B cell (primary cell): ENCODE measurements at regions not wholly inside any gene's neighbourhood (a gene's known extent, or its start where the extent isn't known, plus 50 kb on each side); places are given as distances from the start of the nearest gene placed in this dataset.

Experiments
- ATAC-seq: fragments of 200-7000 bp; cut with Tn5 transposase; one replicate; pipeline ENCODE4 v1.10.0; 2021; ENCODE audit warnings: low read depth, mild to moderate bottlenecking, moderate number of reproducible peaks, moderate library complexity
- CTCF ChIA-PET: fragments of 350-600 bp; sonication (Branson Sonifier 250); formaldehyde crosslinking; loops from one replicate; lab custom pipeline; 2021; ENCODE audit warnings: antibody characterized with exemption, inconsistent platforms; lab: Charles Lee
- POLR2A ChIA-PET: fragments of 350-600 bp; sonication (Branson Sonifier 250); formaldehyde crosslinking; loops from one replicate; lab custom pipeline; 2021; ENCODE audit warnings: antibody characterized with exemption; lab: Charles Lee
- DNase-seq: peaks from one replicate; pipeline ENCODE4 v3.0.0; 2013
- H2AFZ ChIP-seq: 2 replicates; pipeline ENCODE4 v1.6.1; 2012; ENCODE audit warnings: mild to moderate bottlenecking, low read depth, low read length; ENCODE audit not compliant: insufficient read depth, poor library complexity, severe bottlenecking
- H3K27ac ChIP-seq, 2 donors: 1 replicate in 1 of 2; 2 replicates in 1 of 2; pipeline ENCODE4 v1.5.1; 2012 to 2013; ENCODE audit warnings: low read length in 2 of 2, mild to moderate bottlenecking in 2 of 2, moderate library complexity in 1 of 2
- H3K27me3 ChIP-seq, 4 experiments: fragments of 200-600 bp in 1 of 4; sonication (generic) in 1 of 4; replicated peaks in 1 of 4; 1 replicate in 2 of 4; 2 replicates in 2 of 4; pipeline versions ENCODE4 v1.6.1 to v1.7.0; 2013 to 2016; ENCODE audit warnings: low read length in 3 of 4, mild to moderate bottlenecking in 2 of 4, mixed read lengths in 1 of 4, moderate library complexity in 1 of 4; ENCODE audit not compliant: insufficient read depth in 4 of 4, control insufficient read depth in 3 of 4; ENCODE audit errors: control extremely low read depth in 1 of 4
- H3K36me3 ChIP-seq, 2 experiments: replicated peaks in 1 of 2; 1 replicate in 1 of 2; 2 replicates in 1 of 2; pipeline versions ENCODE4 v1.6.1 to v1.7.1; 2013; ENCODE audit warnings: low read length in 1 of 2; ENCODE audit not compliant: insufficient read depth in 2 of 2, control insufficient read depth in 1 of 2; ENCODE audit errors: control extremely low read depth in 1 of 2, extremely low read depth in 1 of 2
- H3K4me1 ChIP-seq, 2 donors: fragments of 200-600 bp in 1 of 2; sonication (generic) in 1 of 2; 1 replicate in 1 of 2; 2 replicates in 1 of 2; pipeline versions ENCODE4 v1.5.1 to v1.6.1; 2013 to 2017; ENCODE audit warnings: low read length in 2 of 2; ENCODE audit not compliant: control insufficient read depth in 2 of 2, insufficient read depth in 2 of 2
- H3K4me2 ChIP-seq: replicated peaks from 2 replicates; pipeline ENCODE3; 2012; ENCODE audit warnings: mild to moderate bottlenecking, low read depth, low read length; ENCODE audit not compliant: poor library complexity, severe bottlenecking
- H3K4me3 ChIP-seq, 5 experiments: fragments of 200-600 bp in 1 of 5; sonication (generic) in 1 of 5; 1 replicate in 3 of 5; 2 replicates in 2 of 5; pipeline versions ENCODE4 v1.5.1 to v1.7.0; 2011 to 2016; ENCODE audit warnings: low read length in 4 of 5, mild to moderate bottlenecking in 4 of 5, low read depth in 2 of 5, control low read depth in 1 of 5, moderate library complexity in 1 of 5; ENCODE audit not compliant: insufficient read depth in 1 of 5; ENCODE audit errors: control extremely low read depth in 1 of 5, extremely low read depth in 1 of 5
- H3K79me2 ChIP-seq: fragments of 200-600 bp; sonication (generic); one replicate; pipeline ENCODE4 v1.6.0; 2016; ENCODE audit warnings: low read length; ENCODE audit not compliant: control insufficient read depth, insufficient read depth
- H3K9ac ChIP-seq: fragments of 200-600 bp; sonication (generic); 2 replicates; pipeline ENCODE4 v1.6.1; 2017; ENCODE audit warnings: mild to moderate bottlenecking, low read length, moderate library complexity
- H3K9me3 ChIP-seq, 3 donors: one replicate each; pipeline versions ENCODE4 v1.6.1 to v1.7.1; 2013; ENCODE audit warnings: low read length in 2 of 3; ENCODE audit not compliant: control insufficient read depth in 2 of 3, insufficient read depth in 1 of 3; ENCODE audit errors: control extremely low read depth in 1 of 3
- H4K20me1 ChIP-seq: 2 replicates; pipeline ENCODE4 v1.6.0; 2012; ENCODE audit warnings: mild to moderate bottlenecking, low read length; ENCODE audit not compliant: insufficient read depth, control insufficient read depth, poor library complexity, severe bottlenecking
- H3K27ac Mint-ChIP-seq: one replicate; pipeline ENCODE4 v1.8.0; 2021; ENCODE audit warnings: mixed read lengths
- H3K27me3 Mint-ChIP-seq: one replicate; pipeline ENCODE4 v1.8.0; 2021; ENCODE audit warnings: mixed read lengths
- H3K4me1 Mint-ChIP-seq: one replicate; pipeline ENCODE4 v1.8.0; 2021; ENCODE audit warnings: mixed read lengths
- H3K4me3 Mint-ChIP-seq: one replicate; pipeline ENCODE4 v1.8.0; 2021; ENCODE audit warnings: mixed read lengths
- H3K9me3 Mint-ChIP-seq: one replicate; pipeline ENCODE4 v1.8.0; 2022; ENCODE audit warnings: mixed read lengths; ENCODE audit not compliant: insufficient read depth
- EZH2 ChIP-seq: IDR thresholded peaks from 2 replicates; pipeline ENCODE4 v1.6.1; 2012; ENCODE audit warnings: borderline replicate concordance, low read depth, mild to moderate bottlenecking, moderate library complexity, low read length; ENCODE audit not compliant: insufficient read depth, poor library complexity, severe bottlenecking
- WGBS: methylation state at CpG from one replicate; pipeline ENCODE4 v1.1.5; 2013; ENCODE audit warnings: missing lambda C conversion rate; ENCODE audit not compliant: insufficient coverage; 5-methylcytosine and 5-hydroxymethylcytosine counted together
- intact Hi-C: fragments of 100-400 bp; cut with micrococcal nuclease; formaldehyde crosslinking; loops from one replicate; pipeline ENCODE4 v1.10.0; 2022
- TF ChIP-seq, protein P1 (sequence below): fragments of 200-600 bp; IDR thresholded peaks from one replicate; pipeline ENCODE4 v1.8.0; 2022; ENCODE audit warnings: antibody characterized with exemption, mild to moderate bottlenecking

DNA sequence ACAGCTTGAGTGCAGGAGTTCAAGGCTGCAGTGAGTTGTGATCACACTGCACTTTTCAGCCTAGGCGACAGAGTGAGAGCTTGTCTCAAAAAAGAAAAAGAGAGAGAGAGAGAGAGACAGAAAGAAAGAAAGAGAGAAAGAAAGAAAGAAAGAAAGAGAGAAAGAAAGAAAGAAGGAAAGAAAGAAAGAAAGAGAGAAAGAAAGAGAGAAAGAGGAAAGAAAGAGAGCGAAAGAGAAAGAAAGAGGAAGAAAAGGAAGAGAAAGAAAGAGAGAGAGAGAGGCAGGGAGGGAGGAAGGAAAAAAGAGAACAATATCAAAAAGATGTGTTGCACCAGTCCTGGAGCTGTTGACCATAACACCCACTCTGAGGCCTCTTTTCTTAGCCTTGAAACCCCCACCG, 89.8 kb upstream of the MBOAT2 start:
- CTCF ChIA-PET: no interaction called here

DNA sequence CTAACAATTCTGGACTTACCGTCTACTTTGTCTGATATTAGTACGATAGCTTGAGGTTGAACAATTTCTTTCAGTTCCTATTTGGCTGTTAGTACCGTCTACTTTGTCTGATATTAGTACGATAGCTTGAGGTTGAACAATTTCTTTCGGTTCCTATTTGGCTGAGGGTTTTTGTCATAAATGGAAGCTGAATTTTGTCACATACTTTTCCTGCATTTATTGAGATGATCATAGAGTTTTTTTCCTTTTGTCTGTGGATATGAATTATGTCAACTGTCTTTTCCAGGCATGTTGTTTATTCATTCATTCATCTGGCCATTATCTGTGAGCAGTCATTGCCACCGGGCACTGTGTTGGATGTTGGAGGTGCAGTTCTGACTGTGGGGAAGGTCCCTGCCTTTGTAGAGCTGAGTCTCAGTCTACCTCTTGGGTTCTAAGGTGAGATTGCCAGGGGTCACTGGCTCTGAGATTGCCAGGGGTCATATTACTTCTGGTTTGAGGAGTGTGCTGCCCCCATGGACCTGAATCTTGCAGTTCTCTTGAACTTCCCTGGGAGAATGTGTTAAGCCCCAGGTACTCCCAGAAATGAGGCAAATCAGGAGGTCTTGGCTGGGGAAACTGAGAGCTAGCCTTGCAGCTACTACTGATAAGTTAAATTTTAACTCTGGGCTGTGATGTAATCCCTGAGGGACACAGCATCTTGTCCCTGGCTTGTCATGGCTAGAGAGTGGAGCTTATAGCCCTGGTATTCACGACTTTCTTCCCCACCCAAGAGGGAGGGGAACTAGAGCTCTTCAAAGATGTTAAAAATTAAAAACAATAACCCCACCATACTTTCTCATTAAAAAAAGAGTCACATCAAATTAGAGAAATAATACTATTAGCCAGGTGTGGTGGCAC, 89.1 kb upstream of the MBOAT2 start:
- Histone ChIP-seq H3K27ac (no peak overlapping the region), H2AFZ (no peak overlapping the region), H3K4me3 (no peak overlapping the region), H3K36me3 (no peaks in the 10 kb centered on the region), H3K79me2 (no peaks in the 10 kb centered on the region), H3K4me2 (no peak overlapping the region), H3K4me1 (no peaks in the 10 kb centered on the region), H3K9me3 (peaks cover 0 to 7% (median 0%) of the 10 kb centered on the region in 3 donors), H3K27me3 (peaks cover 0 to 6% (median 2%) of the 10 kb centered on the region in 4 experiments), H3K9ac (no peak overlapping the region), H4K20me1 (no peaks in the 10 kb centered on the region)
- intact Hi-C loops: no loop called here
- no peak overlapping the region for H3K27ac Mint-ChIP-seq
- H3K4me1 Mint-ChIP-seq: peaks cover 6% of the 10 kb centered on the region
- ChIA-PET CTCF (no interaction called here), POLR2A (no interaction called here)
- TF ChIP-seq, protein P1, sequence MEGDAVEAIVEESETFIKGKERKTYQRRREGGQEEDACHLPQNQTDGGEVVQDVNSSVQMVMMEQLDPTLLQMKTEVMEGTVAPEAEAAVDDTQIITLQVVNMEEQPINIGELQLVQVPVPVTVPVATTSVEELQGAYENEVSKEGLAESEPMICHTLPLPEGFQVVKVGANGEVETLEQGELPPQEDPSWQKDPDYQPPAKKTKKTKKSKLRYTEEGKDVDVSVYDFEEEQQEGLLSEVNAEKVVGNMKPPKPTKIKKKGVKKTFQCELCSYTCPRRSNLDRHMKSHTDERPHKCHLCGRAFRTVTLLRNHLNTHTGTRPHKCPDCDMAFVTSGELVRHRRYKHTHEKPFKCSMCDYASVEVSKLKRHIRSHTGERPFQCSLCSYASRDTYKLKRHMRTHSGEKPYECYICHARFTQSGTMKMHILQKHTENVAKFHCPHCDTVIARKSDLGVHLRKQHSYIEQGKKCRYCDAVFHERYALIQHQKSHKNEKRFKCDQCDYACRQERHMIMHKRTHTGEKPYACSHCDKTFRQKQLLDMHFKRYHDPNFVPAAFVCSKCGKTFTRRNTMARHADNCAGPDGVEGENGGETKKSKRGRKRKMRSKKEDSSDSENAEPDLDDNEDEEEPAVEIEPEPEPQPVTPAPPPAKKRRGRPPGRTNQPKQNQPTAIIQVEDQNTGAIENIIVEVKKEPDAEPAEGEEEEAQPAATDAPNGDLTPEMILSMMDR: no peak
- TF ChIP-seq EZH2: no peak
- ATAC-seq (no peak), DNase-seq (no peak)
- peaks cover 23% of the 10 kb centered on the region for H3K27me3 Mint-ChIP-seq
- WGBS: 83% methylated on average over 1 of the region's 7 CpGs
- H3K9me3 Mint-ChIP-seq: no peaks in the 10 kb centered on the region
- H3K4me3 Mint-ChIP-seq: no peak overlapping the region

More for the DNA sequence above, 89.8 kb upstream of the MBOAT2 start:
- Mint-ChIP-seq H3K4me3 (no peak overlapping the region), H3K9me3 (no peaks in the 10 kb centered on the region), H3K27ac (no peak overlapping the region), H3K27me3 (peaks cover 27% of the 10 kb centered on the region), H3K4me1 (peaks cover 6% of the 10 kb centered on the region)
- H3K4me2 ChIP-seq: no peak overlapping the region
- 72% methylated on average over 3 of the region's 3 CpGs for WGBS
- no peak overlapping the region for H2AFZ ChIP-seq
- no peak overlapping the region for H3K4me3 ChIP-seq
- no peak for TF ChIP-seq EZH2
- TF ChIP-seq, protein P1: no peak
- H3K27me3 ChIP-seq: peaks cover 0 to 6% (median 2%) of the 10 kb centered on the region in 4 experiments
- intact Hi-C loops: no loop called here
- H3K36me3 ChIP-seq: no peaks in the 10 kb centered on the region
- no peak overlapping the region for H3K9ac ChIP-seq
- no peaks in the 10 kb centered on the region for H3K79me2 ChIP-seq
- no peak for ATAC-seq
- no peak for DNase-seq
- peaks cover 0 to 7% (median 0%) of the 10 kb centered on the region in 3 donors for H3K9me3 ChIP-seq
- no peaks in the 10 kb centered on the region for H4K20me1 ChIP-seq
- no peaks in the 10 kb centered on the region for H3K4me1 ChIP-seq
- POLR2A ChIA-PET: no interaction called here
- H3K27ac ChIP-seq: no peak overlapping the region
